ENCODE measurements at regions not wholly inside any gene's neighbourhood (a gene's known extent, or its start where the extent isn't known, plus 50 kb on each side); places are given as distances from the start of the nearest gene placed in this dataset.

- TF ChIP-seq CTCF (IDR thresholded peaks at IDR 0.05) (no peak), POLR2A (IDR thresholded peaks at IDR 0.05) (no peak)
These were observed 584.8 kb downstream of the TSN start for GRCh38 chr2:122340246-122340645.

Measured in body of pancreas (tissue), 4 donors.